ENCODE measurements at regions not wholly inside any gene's neighbourhood (a gene's known extent, or its start where the extent isn't known, plus 50 kb on each side); places are given as distances from the start of the nearest gene placed in this dataset.

GRCh38 chr21:22691658-22692057, 1693.4 kb downstream of the NCAM2 start:
- Histone ChIP-seq H3K56ac (replicated peaks; ENCODE audit: insufficient read length, low read depth, low read length) (no peak overlapping the region), H3K4ac (replicated peaks; ENCODE audit: insufficient read length, low read depth, low read length) (no peak overlapping the region), H3K27ac (ENCODE audit: low read depth, low read length) (no peak overlapping the region), H2AK5ac (ENCODE audit: low read depth, low read length) (no peak overlapping the region), H3K27me3 (replicated peaks in 1 of 4; ENCODE audit: control insufficient read depth in 3 of 4, extremely low read depth in 1 of 4, insufficient read depth in 3 of 4, low read length in 3 of 4) (no peaks in the 10 kb centered on the region), H3K9ac (replicated peaks in 1 of 4; ENCODE audit: extremely low read depth in 1 of 4, low read depth in 3 of 4, low read length in 3 of 4) (no peak overlapping the region), H4K8ac (ENCODE audit: extremely low read depth, insufficient read depth, low read length) (no peak overlapping the region), H3K4me1 (replicated peaks in 1 of 4; ENCODE audit: control insufficient read depth in 3 of 4, insufficient read depth in 4 of 4, low read length in 3 of 4) (no peaks in the 10 kb centered on the region), H3K9me3 (ENCODE audit: insufficient read depth in 2 of 2, low read depth in 1 of 2, low read length in 1 of 2) (peaks cover 0 to 10% of the 10 kb centered on the region in 2 experiments; a peak in 2 of 4 replicates), H2BK120ac (replicated peaks; ENCODE audit: low read depth, low read length) (no peak overlapping the region), H3K14ac (ENCODE audit: insufficient read length) (no peak overlapping the region), H3K4me2 (ENCODE audit: insufficient read depth in 1 of 2, low read depth in 2 of 2, low read length in 2 of 2) (no peak overlapping the region), H3K23ac (ENCODE audit: insufficient read length) (no peak overlapping the region), H4K20me1 (replicated peaks in 1 of 2; ENCODE audit: control insufficient read depth in 1 of 2, insufficient read depth in 2 of 2, low read length in 2 of 2) (no peaks in the 10 kb centered on the region), H4K91ac (replicated peaks; ENCODE audit: insufficient read length, low read length) (no peak overlapping the region), H2BK5ac (ENCODE audit: low read depth, low read length) (no peak overlapping the region), H2BK20ac (ENCODE audit: low read length) (no peak overlapping the region), H4K5ac (ENCODE audit: insufficient read length, low read depth, low read length) (no peak overlapping the region), H3K79me2 (ENCODE audit: control insufficient read depth in 1 of 2, insufficient read depth in 2 of 2, low read length in 2 of 2) (no peaks in the 10 kb centered on the region), H2BK12ac (ENCODE audit: low read depth, low read length) (no peak overlapping the region), H2BK15ac (ENCODE audit: low read length) (no peak overlapping the region), H3K18ac (ENCODE audit: extremely low read depth, low read length) (no peak overlapping the region), H3K4me3 (ENCODE audit: extremely low read depth in 1 of 4, insufficient read depth in 2 of 4, low read depth in 3 of 4, low read length in 4 of 4) (no peak overlapping the region), H3K23me2 (ENCODE audit: low read depth, low read length) (no peaks in the 10 kb centered on the region), H2AFZ (ENCODE audit: low read length) (no peak overlapping the region), H3K79me1 (ENCODE audit: low read depth, low read length) (no peaks in the 10 kb centered on the region), H3K36me3 (ENCODE audit: control insufficient read depth in 2 of 4, insufficient read depth in 4 of 4, low read length in 3 of 4) (no peaks in the 10 kb centered on the region)
- no peak for DNase-seq (ENCODE audit: low read depth in 1 of 2, low spot score in 2 of 2)
- ChIA-PET POLR2A (ENCODE audit: partially characterized antibody) (no interaction called here), CTCF (ENCODE audit: partially characterized antibody) (no interaction called here)
- TF ChIP-seq CBX5 (IDR thresholded peaks at IDR 0.05; ENCODE audit: low read depth, low read length), result no peak
- no peak for TF ChIP-seq CBX8 (IDR thresholded peaks at IDR 0.05; ENCODE audit: borderline replicate concordance, low read depth, low read length)
- no peak for TF ChIP-seq YY1 (IDR thresholded peaks at IDR 0.05; ENCODE audit: low read depth, low read length)
- no peak for TF ChIP-seq BACH1 (IDR thresholded peaks at IDR 0.05; ENCODE audit: low read length)
- TF ChIP-seq POLR2A (IDR thresholded peaks at IDR 0.05; ENCODE audit: control extremely low read depth in 1 of 2, low read depth in 2 of 2, low read length in 2 of 2), result no peak
- TF ChIP-seq RNF2 (IDR thresholded peaks at IDR 0.05; ENCODE audit: borderline replicate concordance, low read depth, low read length, missing control alignments, poor library complexity, severe bottlenecking), result no peak
- no peak for TF ChIP-seq POU5F1 (IDR thresholded peaks at IDR 0.05; ENCODE audit: low read depth, low read length)
- TF ChIP-seq ASH2L (IDR thresholded peaks at IDR 0.05; ENCODE audit: low read length), result no peak
- TF ChIP-seq TAF7 (optimal IDR thresholded peaks at IDR 0.05; ENCODE audit: borderline replicate concordance, low read depth, low read length), result no peak
- no peak for TF ChIP-seq SIN3A (conservative IDR thresholded peaks at IDR 0.05 in 1 of 2, IDR thresholded peaks at IDR 0.05 in 1 of 2; ENCODE audit: low read depth in 1 of 2, low read length in 2 of 2)
- TF ChIP-seq GABPA (IDR thresholded peaks at IDR 0.05; ENCODE audit: borderline replicate concordance, insufficient read depth, low read length), result no peak
- no peak for TF ChIP-seq NANOG (IDR thresholded peaks at IDR 0.05; ENCODE audit: insufficient read depth, low read depth, low read length, poor library complexity, severe bottlenecking)
- TF ChIP-seq BCL11A (IDR thresholded peaks at IDR 0.05; ENCODE audit: low read depth in 2 of 2, low read length in 2 of 2), result no peak
- no peak for TF ChIP-seq EZH2 (IDR thresholded peaks at IDR 0.05; ENCODE audit: low read depth, low read length, severe bottlenecking)
- TF ChIP-seq SIRT6 (IDR thresholded peaks at IDR 0.05; ENCODE audit: low read length), result no peak
- no peak for TF ChIP-seq ZNF274 (IDR thresholded peaks at IDR 0.05; ENCODE audit: borderline replicate concordance, extremely low read depth, low read length)
- TF ChIP-seq TAF1 (IDR thresholded peaks at IDR 0.05; ENCODE audit: low read depth, low read length), result no peak
- FAIRE-seq, result no peak

All from H1 (cell line).